Endothelial cell (in vitro differentiated cells): ENCODE measurements at regions not wholly inside any gene's neighbourhood (a gene's known extent, or its start where the extent isn't known, plus 50 kb on each side); places are given as distances from the start of the nearest gene placed in this dataset.

Source experiments
- DNase-seq: peaks from one replicate; pipeline ENCODE4 v3.0.0; 2021; ENCODE audit warnings: low spot score
- H3K27ac Mint-ChIP-seq: one replicate; pipeline ENCODE4 v1.8.0; 2021; ENCODE audit warnings: mixed read lengths, inconsistent platforms; ENCODE audit not compliant: unreplicated experiment
- H3K27me3 Mint-ChIP-seq: one replicate; pipeline ENCODE4 v1.8.0; 2021; ENCODE audit warnings: mild to moderate bottlenecking, moderate library complexity, mixed read lengths, inconsistent platforms; ENCODE audit not compliant: unreplicated experiment
- H3K36me3 Mint-ChIP-seq: one replicate; pipeline ENCODE4 v1.8.0; 2021; ENCODE audit warnings: mild to moderate bottlenecking, low read depth, mixed read lengths, inconsistent platforms; ENCODE audit not compliant: unreplicated experiment
- H3K4me1 Mint-ChIP-seq: one replicate; pipeline ENCODE4 v1.8.0; 2021; ENCODE audit warnings: mild to moderate bottlenecking, mixed read lengths, inconsistent platforms; ENCODE audit not compliant: unreplicated experiment
- H3K4me3 Mint-ChIP-seq: one replicate; pipeline ENCODE4 v1.8.0; 2021; ENCODE audit warnings: mild to moderate bottlenecking, mixed read lengths, inconsistent platforms; ENCODE audit not compliant: unreplicated experiment
- H3K9me3 Mint-ChIP-seq: one replicate; pipeline ENCODE4 v1.8.0; 2021; ENCODE audit warnings: mixed read lengths, inconsistent platforms; ENCODE audit not compliant: unreplicated experiment
- CTCF ChIP-seq: fragments of 200-600 bp; sonication (generic); IDR thresholded peaks from one replicate; pipeline ENCODE4 v1.5.0; 2021; ENCODE audit warnings: antibody characterized with exemption; ENCODE audit not compliant: unreplicated experiment

- Mint-ChIP-seq H3K36me3 (no peaks in the 10 kb centered on the region), H3K27me3 (no peaks in the 10 kb centered on the region), H3K4me1 (no peaks in the 10 kb centered on the region), H3K4me3 (no peak overlapping the region), H3K9me3 (no peaks in the 10 kb centered on the region), H3K27ac (no peak overlapping the region)
- DNase-seq: no peak
- no peak for TF ChIP-seq CTCF
Measured at GRCh38 chrX:113759422-113759821, 824.5 kb upstream of the HTR2C start.

- no peaks in the 10 kb centered on the region for H3K36me3 Mint-ChIP-seq
- H3K4me1 Mint-ChIP-seq: peaks cover 7% of the 10 kb centered on the region
- H3K9me3 Mint-ChIP-seq: no peaks in the 10 kb centered on the region
- DNase-seq: no peak
- TF ChIP-seq CTCF: no peak
- H3K27ac Mint-ChIP-seq: peak overlapping the region; percentile 41
- H3K27me3 Mint-ChIP-seq: no peaks in the 10 kb centered on the region
- H3K4me3 Mint-ChIP-seq: no peak overlapping the region
Measured at GRCh38 chrX:113747274-113747973, 836.5 kb upstream of the HTR2C start.

GRCh38 chrX:113743069-113743468, 840.8 kb upstream of the HTR2C start:
- Mint-ChIP-seq H3K36me3 (no peaks in the 10 kb centered on the region), H3K27me3 (no peaks in the 10 kb centered on the region), H3K4me3 (no peak overlapping the region), H3K27ac (no peak overlapping the region), H3K9me3 (no peaks in the 10 kb centered on the region), H3K4me1 (peaks cover 3% of the 10 kb centered on the region)
- no peak for TF ChIP-seq CTCF
- DNase-seq: no peak

- Mint-ChIP-seq H3K4me1 (no peaks in the 10 kb centered on the region), H3K4me3 (no peak overlapping the region), H3K9me3 (no peaks in the 10 kb centered on the region), H3K27me3 (no peaks in the 10 kb centered on the region), H3K36me3 (no peaks in the 10 kb centered on the region), H3K27ac (no peak overlapping the region)
- TF ChIP-seq CTCF: no peak
- peak; percentile 14 for DNase-seq
Measured at GRCh38 chrX:113741744-113742143, 842.1 kb upstream of the HTR2C start.

- Mint-ChIP-seq H3K4me1 (no peaks in the 10 kb centered on the region), H3K4me3 (no peak overlapping the region), H3K36me3 (no peaks in the 10 kb centered on the region), H3K27ac (no peak overlapping the region), H3K27me3 (no peaks in the 10 kb centered on the region), H3K9me3 (no peaks in the 10 kb centered on the region)
- no peak for TF ChIP-seq CTCF
- no peak for DNase-seq
Measured at GRCh38 chrX:113728937-113729336, 854.9 kb upstream of the HTR2C start.
